NCI-H2196 (cell line): ENCODE measurements at regions not wholly inside any gene's neighbourhood (a gene's known extent, or its start where the extent isn't known, plus 50 kb on each side); places are given as distances from the start of the nearest gene placed in this dataset.

Experiments
- DNase-seq: peaks from one replicate; lab custom pipeline; 2025; ENCODE audit not compliant: unreplicated experiment; lab: John Stamatoyannopoulos, UW

DNA sequence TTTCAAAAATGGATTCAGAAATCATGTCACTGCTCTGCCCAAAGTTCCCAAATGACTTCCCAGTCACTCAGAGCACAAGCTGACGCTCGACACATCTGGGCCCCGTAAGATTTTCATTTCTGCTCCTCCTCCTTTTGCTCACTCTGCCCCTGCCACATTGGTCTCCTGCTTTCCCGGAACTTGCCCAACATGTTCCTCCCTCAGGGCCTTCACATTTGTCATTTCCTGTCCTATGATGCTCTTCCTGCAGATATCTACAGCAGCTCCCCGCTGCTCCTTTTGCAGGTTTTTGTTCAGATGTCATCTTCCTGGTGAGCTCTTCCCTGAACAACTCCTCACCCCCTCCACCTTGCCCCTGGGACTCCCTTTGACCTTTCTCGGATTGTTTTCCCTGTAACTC lies 58.5 kb upstream of the IVNS1ABP start:
- no peak for DNase-seq

DNA sequence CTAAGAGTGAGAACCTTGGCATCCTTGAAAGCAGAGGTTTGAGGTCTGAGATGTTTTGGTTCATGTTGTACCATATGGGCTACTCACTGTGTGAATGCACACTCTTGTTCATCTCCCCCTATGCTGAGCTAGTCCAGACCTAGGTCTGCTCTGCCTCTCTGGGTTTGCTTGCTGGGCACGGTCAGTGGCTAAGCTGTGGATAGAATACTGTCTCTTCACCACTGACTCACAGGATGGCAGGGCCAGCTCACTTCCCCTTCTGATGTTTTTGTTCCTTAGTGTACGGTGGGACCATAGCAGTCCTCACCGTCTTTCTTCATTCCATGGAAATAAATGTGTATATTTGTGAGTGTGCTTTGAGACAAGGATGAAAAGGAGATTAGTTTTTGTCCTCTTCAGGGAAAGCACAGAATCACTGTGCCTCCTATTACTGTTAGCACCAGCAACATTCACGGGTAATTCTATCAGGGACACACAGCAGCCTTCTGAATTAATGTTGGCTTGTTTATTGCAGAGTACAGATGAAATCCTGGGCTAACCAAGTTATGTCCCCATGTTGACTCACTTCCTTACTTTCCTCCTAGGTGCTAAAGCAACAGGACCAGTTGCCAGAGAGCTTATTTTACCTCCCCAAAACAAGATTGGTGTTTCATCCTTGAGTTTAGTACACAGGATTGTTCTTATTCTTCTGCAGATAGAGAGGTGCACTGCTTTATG lies 56.9 kb upstream of the IVNS1ABP start:
- DNase-seq = no peak

DNA sequence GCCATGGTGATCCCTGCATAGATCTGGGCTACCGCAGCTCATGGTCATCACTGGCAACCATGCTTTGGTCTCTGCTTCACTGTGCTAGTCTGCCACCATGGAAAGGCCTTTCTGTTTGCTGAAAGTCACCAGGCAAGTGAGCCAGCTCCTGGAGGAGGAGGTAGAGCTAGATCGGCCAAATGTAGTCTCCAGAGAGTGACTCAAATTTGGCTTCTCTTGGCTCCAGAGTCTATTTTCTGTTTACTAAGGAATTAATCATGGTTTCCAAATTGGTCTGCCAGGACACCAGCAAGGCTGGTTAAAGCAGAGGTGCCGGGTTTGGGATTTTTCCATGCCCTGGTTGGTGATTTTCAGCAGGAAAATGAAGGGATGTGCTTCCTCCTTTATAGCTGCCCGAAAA lies 52.7 kb upstream of the IVNS1ABP start:
- no peak for DNase-seq

DNA sequence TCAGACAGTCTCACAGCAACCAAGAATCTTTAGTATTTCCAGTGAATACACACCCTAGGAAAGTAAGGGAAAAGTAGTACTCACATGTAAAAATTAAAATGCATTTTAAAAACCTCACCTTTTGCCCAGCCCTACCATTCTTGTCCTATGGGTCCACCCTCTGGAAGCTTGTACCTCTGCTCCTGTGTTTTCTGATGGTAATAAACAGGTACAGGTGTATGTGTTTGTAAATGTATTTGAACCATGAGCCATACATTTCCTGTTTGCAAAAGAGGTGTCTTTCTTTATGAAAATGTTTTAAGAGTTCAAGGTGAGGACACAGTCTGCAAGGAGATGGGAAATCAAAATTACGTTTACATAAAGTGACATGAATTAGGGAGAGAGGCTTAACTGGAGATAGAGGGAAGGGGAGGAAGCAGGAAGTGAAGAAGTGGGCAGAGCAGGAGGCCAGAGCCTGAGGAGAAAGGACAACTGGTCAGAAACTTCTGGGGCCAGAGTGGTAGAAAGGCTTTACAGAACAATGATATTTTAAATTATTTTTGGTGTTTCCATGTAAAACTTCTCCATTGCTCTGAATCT lies 52.0 kb upstream of the IVNS1ABP start:
- no peak for DNase-seq

DNA sequence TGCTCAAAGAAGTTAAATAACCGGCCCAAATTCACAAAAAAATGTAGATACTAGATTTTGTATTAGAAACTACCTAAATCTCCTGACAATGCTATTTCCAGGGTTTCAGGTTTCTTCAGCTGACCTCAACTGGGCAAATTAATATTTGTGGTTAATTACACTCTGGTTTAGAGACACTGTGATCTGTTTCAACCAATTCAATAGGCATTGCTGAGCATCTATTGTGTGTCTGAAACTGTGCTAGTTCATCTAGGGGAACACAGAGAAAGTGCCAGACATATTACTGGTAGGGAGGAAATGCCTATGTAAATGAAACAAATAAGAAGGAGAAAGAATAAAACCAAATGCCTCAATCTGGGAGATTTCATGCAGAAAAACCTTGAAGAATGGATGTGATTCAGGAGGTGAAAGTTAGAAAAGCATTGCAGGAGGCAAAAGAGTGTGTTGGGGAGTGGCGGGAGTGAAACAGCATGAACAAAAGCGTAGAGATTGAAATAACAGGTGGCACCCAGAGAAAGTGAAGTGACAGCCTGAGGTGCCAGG lies 51.3 kb upstream of the IVNS1ABP start:
- DNase-seq = no peak

DNA sequence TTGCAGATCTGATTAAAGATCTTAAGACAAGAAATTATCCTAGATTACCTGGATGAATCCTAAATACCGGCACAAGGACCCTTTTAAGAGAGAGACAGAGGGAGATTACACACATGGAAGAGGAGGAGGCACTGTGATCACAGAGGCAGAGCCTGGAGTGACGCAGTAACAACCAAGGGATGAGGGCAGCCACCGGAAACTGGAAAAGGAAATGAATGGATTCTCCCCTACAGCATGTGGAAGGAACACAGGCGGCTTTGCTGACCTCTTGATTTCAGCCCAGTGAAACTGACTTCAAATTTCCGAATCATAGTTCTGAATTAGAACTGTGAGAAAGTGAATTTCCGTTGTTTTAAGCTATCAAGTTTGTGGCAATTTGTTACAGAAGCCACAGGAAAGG lies 50.2 kb upstream of the IVNS1ABP start:
- no peak for DNase-seq
